ENCODE measurements at regions not wholly inside any gene's neighbourhood (a gene's known extent, or its start where the extent isn't known, plus 50 kb on each side); places are given as distances from the start of the nearest gene placed in this dataset.
"Not testable (repeated sequence)": the region's sequence is repeated elsewhere in the genome, so short reads cannot be mapped to it uniquely, and the experiment has no call there.

DNA sequence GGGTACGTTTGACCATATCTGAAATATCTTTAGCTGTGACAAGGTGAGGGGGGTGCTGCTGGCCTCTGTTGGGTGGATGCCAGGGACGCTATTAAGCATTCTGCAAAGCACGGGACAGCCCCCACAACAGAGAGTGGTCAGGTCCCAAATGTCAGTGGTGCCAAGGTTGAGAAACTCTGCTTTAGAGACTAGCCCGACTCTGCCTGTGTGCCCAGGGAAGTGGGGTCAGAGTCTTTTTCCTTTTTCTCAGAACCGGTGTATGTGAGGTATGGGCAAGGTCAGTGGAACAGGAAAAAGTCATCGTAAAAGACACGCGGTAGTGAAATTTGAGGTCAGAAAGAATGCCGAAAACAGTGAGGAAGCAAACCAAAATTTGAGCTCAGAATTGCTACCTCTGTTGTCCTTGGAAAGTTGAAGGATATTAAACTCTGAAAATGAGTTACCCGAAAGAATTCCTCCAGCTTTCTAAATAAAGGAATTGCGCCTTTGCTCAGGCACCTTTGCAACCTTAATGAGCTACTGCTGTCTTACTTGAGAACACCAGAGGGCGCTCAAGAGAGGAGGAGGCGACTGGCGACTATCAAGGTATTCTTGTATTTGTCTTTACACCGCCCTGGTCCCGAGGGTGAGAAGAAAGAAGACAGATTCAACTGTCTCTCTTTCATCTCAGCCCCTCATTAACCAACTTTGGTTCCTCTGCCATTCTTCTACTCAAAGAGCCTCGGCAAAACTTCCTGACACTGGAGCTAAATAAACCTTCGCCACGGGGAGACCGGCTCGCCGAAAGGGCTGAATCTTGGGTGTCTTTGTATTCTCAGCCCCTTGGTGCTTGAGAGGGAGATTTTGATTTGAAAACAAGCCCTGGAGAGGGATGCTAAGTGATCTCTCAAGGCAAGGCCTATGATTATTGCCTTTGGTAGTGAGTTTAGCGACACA is 85.4 kb upstream of the OLIG2 start:
- peak; percentile 63 to 77 (median 75) for DNase-seq

DNA sequence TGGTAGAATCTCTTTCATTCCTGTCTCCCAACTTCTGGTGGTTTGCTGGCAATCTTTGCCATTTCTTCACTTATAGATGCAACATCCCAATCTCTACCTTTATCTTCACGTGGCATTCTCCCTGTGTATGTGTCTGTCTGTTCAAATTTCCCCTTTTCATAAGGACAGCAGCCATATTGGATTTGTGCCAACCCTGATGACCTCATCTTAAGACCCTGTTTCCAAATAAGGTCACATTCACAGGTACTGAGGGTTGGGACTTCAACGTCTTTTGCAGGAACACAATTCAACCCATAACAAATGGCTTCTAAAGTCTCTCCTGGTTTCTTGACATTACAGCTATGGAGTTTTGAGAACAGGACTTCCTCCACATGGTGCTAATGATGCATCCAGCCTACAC is 84.5 kb upstream of the OLIG2 start:
- DNase-seq = no peak

DNA sequence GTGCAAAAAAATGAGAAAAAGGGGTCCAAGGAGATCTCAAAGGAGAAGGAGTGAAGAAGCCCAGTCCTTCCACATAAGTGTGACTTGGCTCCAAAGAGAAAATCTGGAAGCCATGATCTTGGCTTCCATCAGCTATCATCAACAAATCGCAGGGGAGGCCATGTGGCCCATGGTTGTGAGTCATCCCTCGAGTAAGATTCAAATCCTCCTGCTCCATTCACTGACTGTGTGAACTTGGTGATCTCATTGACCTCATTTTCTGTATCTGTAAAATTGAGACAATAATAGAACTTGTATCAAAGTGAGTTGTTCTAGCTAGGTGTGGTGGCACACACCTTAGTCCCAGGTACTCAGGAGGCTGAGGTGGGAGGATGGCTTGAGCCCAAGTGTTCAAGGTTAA is 79.1 kb upstream of the OLIG2 start:
- peak; percentile 7 to 32 (median 15) for DNase-seq

DNA sequence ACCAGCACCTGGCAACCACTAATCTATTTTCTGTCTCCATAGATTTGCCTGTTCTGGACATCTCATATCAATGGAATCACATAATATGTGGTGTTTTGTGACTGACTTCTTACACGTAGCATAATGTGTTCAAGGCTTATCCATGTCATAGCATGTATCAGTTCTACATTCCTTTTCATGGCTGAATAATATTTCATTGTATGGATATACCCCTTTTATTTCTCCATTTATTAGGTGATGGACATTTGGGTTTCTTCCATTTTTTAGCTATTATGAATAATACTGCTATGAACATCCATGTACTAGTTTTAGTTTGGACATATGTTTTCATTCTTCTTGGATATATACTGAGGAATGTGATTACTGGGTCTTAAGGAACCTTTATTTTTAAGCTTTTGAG is 78.0 kb upstream of the OLIG2 start:
- DNase-seq = no peak

DNA sequence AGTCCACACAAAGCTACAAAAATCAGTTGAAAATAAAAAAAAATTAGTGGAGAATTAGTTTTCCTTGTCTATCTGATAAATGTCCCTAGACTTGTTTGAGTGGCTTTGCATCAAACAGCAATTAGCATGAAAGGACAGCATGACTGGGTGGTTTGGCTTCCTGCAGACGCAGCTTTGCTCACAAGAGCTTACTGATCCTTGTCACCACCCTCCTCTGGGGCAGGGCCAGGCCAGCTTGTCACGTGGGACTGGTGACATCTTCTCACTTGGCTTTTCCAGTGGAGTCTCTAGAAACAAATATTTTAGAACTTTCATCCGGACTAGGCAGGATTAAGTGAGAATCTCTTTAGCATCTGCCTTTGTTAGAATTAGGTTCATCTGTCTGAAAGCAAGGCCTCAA is 76.0 kb upstream of the OLIG2 start:
- no peak for DNase-seq

DNA sequence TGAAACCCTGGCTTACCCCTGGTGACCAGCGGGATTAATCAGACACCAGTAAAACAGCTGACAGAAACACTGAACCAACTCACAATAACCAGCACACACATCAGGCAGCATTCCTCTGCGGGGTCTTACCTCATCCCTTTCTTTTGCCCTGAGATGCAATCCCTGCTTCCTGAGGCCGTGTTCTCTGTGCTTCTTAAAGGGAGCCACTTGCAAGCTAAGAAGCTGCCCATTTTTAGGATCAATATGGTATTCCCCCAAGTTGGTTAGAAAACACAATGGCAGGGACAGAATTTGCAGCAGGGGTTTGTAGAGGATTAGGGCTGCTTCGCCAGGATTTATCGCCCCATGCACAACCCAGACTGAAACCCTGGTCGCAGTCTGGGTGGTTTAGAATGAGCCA is 74.7 kb upstream of the OLIG2 start:
- DNase-seq = no peak

DNA sequence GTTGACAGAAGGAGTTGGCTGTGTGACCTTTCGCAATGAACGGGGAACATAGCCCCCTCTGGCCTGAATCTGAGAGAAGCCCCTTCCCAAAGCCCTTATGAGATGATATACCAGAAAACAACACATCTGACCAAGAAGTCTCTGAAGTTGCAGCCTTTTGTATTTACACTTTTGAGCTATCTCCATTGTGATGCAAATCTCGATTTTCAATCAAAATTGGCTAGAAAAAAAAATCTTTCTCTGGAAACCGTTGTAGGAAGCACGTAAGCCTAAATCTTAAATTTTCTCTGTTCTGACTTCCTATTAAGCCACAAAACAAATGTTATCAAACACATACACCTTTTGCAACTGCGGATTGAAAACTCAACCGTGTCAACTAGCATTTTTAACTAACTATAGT is 71.4 kb upstream of the OLIG2 start:
- DNase-seq = no peak

DNA sequence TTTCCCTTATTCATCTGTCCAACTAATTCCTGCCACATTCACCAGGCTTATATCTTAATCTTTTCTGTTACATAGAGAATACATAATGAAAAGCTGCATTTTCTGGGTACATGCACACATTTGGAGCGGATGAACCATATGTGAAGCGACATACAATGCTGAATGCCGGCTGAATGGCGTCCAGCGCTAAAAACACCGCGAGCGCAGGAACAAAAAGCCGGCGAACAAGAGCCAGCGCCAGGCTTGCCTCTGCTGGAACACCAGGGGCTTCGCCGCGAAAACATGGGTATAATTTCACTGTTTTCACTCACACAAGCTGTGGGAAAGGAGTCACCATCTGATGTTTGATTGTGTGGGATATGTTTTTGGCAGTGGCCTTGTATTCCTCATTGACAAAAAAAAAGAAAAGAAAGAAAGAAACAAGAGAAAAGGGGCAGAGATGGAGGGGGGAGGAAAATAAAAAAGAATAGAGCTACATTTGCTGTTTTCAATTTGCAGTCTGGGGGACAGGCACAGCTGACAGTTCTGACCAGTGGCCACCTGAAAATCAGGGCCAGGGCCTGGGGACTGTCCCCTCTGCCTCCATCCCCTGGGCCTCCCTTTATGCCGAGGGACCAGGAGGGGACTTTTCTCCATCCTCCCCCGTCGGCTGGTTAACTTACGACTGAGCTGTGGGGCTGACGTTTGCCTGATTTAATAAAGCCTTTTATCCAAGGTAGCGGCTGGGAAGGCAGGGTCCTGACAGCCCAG is 70.2 kb upstream of the OLIG2 start:
- no peak for DNase-seq

DNA sequence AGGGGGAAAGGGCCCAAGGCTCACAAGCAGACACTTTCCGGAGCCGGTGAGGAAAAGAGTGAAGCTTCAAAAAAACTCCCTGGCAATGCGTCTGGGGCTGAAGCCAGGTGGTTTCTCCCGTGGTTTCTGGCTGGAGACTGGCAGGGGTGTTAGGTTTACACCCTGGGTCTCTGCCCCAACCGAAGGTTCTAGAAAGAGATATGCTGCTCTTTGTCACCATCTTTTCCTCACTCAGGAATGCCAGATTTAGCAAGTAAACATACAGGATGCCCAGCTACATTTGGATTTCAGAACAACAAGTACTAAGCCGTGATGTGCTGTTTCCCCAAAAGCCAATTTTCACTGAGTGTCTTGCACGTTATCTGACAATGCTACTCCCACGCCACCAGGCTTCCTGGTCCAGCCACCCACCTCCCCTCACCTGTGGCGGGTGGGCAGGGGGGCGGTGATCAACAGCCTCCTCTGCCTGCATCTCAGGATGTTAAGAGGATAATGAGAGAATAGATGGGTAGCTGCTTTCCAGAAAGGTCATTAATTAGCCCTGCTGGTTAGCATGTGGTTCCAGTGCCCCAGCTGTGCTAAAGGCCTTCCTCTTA is 69.6 kb upstream of the OLIG2 start:
- no peak for DNase-seq

DNA sequence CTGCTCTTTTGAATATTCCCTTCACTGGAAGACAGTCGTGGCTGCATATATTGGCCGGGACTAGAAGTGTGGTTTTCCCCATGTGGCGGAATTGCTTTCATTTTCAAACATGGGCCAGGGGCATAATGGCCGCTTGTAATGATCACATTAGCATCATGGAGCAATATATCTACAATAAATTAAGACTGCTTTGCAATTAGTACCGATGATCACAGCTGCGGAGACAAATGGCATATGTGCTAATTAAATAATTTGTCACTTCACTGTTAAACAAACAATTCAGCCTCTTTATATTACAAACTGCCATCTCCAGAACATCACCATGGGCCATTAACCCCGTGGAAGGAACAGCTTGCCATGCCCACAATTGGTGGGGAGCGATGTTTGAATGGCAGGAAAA is 68.2 kb upstream of the OLIG2 start:
- DNase-seq = no peak

DNA sequence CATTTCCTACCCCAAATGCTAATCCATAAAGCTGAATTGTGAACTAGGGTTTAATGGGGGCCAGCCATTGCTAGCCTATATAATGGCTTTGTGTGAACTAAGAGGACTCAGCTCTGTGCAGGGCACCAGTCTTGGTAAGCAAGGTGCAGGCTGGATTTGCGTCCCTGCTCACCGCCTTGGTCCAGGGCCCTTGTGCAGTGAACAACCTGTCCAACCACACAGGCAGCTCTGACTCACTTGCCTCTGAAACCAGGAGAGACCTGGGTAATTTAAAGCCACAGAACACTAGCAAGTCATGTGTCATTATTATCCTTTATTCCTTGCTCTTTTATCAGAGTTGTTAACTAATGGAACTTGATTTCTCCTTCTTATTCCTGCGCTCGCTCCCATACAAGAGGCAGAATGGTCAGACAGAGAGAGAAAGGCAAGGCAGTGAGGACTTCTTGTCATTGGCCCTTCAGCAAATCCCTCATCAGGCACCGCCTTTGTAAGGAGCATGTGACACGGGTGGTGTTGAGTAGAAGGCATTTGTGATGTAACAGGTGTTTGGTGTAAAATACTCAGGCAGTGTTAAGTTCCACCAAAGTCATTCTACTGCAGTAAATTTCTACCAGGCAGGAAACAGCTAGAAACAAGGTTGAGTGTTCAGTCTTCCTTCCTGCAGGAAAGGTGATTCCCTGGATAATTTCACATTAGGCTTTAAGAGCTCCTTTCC is 67.3 kb upstream of the OLIG2 start:
- DNase-seq = no peak

DNA sequence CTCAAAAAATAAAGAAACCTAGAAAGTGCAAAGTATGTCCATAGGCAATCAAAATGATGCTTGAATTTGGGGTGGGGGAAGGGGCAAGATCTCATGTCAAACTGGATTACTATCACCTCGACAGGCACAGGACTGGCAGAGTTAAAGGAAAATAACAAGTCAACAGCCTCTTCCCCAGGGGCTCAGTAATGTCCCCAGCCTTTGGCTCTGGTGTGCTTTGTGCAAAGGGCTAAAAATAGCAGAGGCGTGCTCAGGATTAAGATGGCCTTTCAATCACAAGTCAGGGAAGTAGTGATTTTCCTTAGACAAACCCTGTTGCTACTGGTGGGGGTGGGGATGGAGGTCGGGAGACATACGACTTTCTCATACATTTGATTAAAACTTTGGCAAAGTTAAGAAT is 63.5 kb upstream of the OLIG2 start:
- DNase-seq = no peak

DNA sequence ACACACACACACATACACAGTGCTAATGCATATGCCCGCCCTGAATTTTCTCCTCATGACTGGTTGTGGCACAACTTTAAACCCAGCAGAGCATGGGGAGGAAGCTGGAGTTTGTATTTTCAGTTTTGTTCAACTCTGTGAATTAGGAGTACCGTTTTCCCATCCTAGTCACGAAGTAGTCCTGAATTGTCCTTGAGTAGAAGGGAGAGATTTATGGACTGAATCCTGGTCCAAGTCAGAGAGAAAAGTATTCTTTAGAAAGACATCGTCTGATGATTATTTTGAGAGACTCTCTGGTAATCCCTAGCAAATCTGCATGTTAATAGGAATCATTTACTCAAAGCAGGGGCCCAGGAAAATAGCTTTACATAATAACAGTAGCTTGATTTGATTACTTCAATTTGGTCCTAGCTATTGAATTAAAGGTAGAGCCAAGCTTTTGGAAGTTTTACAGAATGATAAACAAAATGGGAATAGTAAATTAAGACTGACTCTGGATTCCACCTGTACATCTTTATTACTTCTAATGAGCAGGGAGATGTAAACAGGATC is 60.5 kb upstream of the OLIG2 start:
- no peak for DNase-seq

DNA sequence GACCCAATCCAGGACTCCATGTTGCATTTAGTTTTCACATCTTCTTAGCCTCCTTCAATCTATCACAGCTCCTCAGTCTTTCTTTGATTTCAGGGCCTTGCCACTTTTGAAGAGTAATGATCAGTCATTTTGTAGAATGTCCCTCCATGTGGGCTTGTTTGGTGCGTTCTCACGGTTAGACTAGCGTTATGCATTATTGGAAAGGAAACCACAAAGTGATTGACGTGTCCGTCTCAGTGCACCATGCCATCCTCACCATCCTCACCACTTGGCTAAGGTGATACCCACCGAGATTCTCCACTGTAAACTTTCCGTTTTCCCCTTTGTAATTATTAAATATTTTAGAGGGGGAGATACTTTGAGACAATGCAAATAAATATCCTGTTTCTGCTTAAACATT is 59.6 kb upstream of the OLIG2 start:
- no peak for DNase-seq

DNA sequence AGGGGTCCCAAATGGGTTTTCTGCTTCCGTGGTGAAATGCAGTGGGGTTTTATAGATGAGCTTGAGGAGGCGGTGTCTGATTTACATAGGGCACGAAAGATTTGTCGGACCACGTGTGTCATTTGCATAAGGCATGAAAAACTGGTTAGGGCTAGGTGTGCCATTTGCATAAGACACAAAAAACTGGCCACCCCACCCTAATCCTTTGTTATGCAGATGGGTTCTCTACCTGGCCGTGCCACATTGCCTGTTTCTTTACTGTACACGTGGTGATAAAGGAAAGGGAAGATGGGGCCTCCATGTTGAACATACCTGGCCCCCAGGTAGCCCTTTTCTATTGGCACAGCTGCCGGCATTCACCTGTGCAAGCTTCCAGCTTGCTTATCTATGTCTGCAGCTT is 57.6 kb upstream of the OLIG2 start:
- DNase-seq = not testable (repeated sequence)

DNA sequence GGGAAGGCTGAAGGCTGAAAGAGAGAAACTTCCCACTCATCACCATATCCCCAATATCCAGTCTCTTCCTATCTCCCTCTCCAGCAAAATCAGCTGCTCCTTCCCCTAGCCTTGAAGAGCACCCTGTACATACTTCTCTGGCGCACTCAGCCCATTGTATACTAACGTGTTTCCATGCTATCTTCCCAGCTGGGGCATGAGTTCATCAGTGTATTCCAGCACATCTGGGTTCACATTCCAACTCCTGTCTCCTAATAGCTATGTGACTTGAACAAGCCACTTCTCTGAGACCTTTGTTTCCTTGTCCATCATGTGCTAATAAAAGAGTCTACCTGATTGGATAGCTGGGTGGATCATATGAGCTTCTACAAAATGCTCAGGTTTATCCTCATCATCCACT is 51.1 kb upstream of the OLIG2 start:
- DNase-seq = no peak

DNA sequence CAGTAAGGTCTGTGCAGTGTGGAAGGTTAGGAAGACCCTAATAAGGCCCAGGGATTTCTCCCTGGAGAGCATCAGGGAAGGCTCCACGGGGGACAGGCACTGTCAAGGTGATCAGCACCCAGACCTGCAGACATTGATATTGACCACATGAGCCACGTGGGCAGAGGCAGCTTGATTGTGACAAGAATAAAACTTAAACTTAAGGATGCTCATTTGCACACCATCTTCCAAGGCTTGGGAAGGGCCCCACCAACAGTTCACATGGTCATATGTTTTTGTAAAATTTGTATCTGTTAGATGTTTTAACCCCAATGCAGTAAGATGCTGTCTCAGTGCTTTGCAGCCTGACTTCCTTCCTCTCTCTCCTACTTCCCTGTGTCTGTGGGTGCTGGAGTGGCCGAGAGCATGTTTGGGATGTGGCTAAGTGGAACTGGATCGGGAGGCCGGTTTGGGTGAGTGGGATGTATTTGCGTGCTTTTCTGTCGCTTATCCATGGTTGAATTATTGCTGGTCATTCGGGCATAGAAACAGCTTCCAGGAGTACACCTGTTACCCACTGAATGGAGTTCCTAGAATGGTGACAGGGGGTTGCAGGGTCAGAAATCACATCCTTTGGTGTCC is 49.8 kb upstream of the OLIG2 start:
- DNase-seq = peak; percentile 33 to 44 (median 38)

Data from suppressor macrophage treated with lipopolysaccharide for 1 hour (primary cell).